ENCODE measurements at regions not wholly inside any gene's neighbourhood (a gene's known extent, or its start where the extent isn't known, plus 50 kb on each side); places are given as distances from the start of the nearest gene placed in this dataset.

- Histone ChIP-seq H3K27ac (ENCODE audit: insufficient read depth, low read depth, low read length) (no peak overlapping the region), H3K36me3 (ENCODE audit: control insufficient read depth in 2 of 2, extremely low read depth in 1 of 2, insufficient read depth in 2 of 2, low read length in 2 of 2) (no peaks in the 10 kb centered on the region), H3K9me3 (replicated peaks; ENCODE audit: control insufficient read depth, insufficient read depth, low read length) (no peaks in the 10 kb centered on the region), H3K4me3 (replicated peaks in 1 of 3; ENCODE audit: insufficient read depth in 1 of 3, low read depth in 1 of 3, low read length in 3 of 3) (no peak overlapping the region), H3K27me3 (ENCODE audit: control insufficient read depth in 2 of 2, insufficient read depth in 2 of 2, low read length in 2 of 2) (no peaks in the 10 kb centered on the region), H3K9me1 (replicated peaks; ENCODE audit: control insufficient read depth, extremely low read depth, insufficient read depth, low read length) (no peaks in the 10 kb centered on the region), H4K20me1 (replicated peaks; ENCODE audit: control insufficient read depth, extremely low read depth, insufficient read depth, low read length) (no peaks in the 10 kb centered on the region), H2AFZ (ENCODE audit: low read depth, low read length) (no peak overlapping the region), H3K79me2 (ENCODE audit: control insufficient read depth, insufficient read depth, low read length) (no peaks in the 10 kb centered on the region), H3K9ac (replicated peaks; ENCODE audit: extremely low read depth, insufficient read depth, low read length) (no peak overlapping the region), H3K4me1 (ENCODE audit: control insufficient read depth, extremely low read depth, insufficient read depth, low read length) (peaks cover 34% of the 10 kb centered on the region), H3K4me2 (ENCODE audit: insufficient read depth, low read length) (no peak overlapping the region)
- TF ChIP-seq MYC (IDR thresholded peaks at IDR 0.05; ENCODE audit: low read depth, low read length) (no peak), EZH2 (IDR thresholded peaks at IDR 0.05; ENCODE audit: borderline replicate concordance, low read depth, low read length, severe bottlenecking) (no peak), POLR2A (IDR thresholded peaks at IDR 0.05; ENCODE audit: low read depth, low read length) (no peak), FOS (IDR thresholded peaks at IDR 0.05; ENCODE audit: borderline replicate concordance, insufficient read depth, low read length) (no peak), POLR2AphosphoS5 (IDR thresholded peaks at IDR 0.05; ENCODE audit: insufficient read depth, low read depth, low read length) (no peak), CTCF (IDR thresholded peaks at IDR 0.05; ENCODE audit: extremely low read depth in 1 of 2, insufficient read depth in 1 of 2, low read depth in 1 of 2, low read length in 2 of 2) (no peak), JUN (IDR thresholded peaks at IDR 0.05; ENCODE audit: borderline replicate concordance, insufficient read depth, insufficient read length, low read depth) (no peak), MAX (IDR thresholded peaks at IDR 0.05; ENCODE audit: insufficient read depth, insufficient read length) (no peak), GATA2 (IDR thresholded peaks at IDR 0.05; ENCODE audit: insufficient read depth, insufficient read length, low read depth, low read length) (no peak)
- intact Hi-C loops (cut with micrococcal nuclease) = no loop called here
- ChIA-PET POLR2A (no interaction called here), CTCF (no interaction called here)
- DNase-seq (ENCODE audit: low read depth, low spot score) (no peak), FAIRE-seq (no peak)
- dilution Hi-C loops (cut with MboI; ENCODE audit: extremely low pct_ligation_motif_present, low sequenced_read_pairs) = no loop called here
- no TSS peak for BruUV-seq (replicated peaks)
These were observed 185.2 kb upstream of the SLC38A2 start for GRCh38 chr12:46557539-46558373.

Data from endothelial cell of umbilical vein (primary cell).